OCI-LY1 (cell line): ENCODE measurements at regions not wholly inside any gene's neighbourhood (a gene's known extent, or its start where the extent isn't known, plus 50 kb on each side); places are given as distances from the start of the nearest gene placed in this dataset.

Experiments used
- CTCF ChIP-seq: fragments of 200-600 bp; sonication (generic), shearing (Covaris generic); IDR thresholded peaks from 2 replicates; pipeline ENCODE4 v1.5.1; 2017; ENCODE audit warnings: mild to moderate bottlenecking, antibody characterized with exemption, low read length, moderate library complexity, mixed read lengths
- EZH2 ChIP-seq: fragments of 200-600 bp; sonication (generic), shearing (Covaris generic); IDR thresholded peaks from 2 replicates; pipeline ENCODE4 v1.8.0; 2017; ENCODE audit warnings: borderline replicate concordance, mixed run types, mild to moderate bottlenecking, antibody characterized with exemption, low read length, moderate library complexity, mixed read lengths

GRCh38 chr16:8373676-8374431 is 216.5 kb downstream of the TMEM114 start:
- TF ChIP-seq CTCF, result no peak
- TF ChIP-seq EZH2, result no peak
